GM21576 (cell line): ENCODE measurements at regions not wholly inside any gene's neighbourhood (a gene's known extent, or its start where the extent isn't known, plus 50 kb on each side); places are given as distances from the start of the nearest gene placed in this dataset.
"Not testable (repeated sequence)": the region's sequence is repeated elsewhere in the genome, so short reads cannot be mapped to it uniquely, and the experiment has no call there.

ENCODE experiments used
- ATAC-seq: cut with Tn5 transposase; IDR thresholded peaks from one replicate; pipeline ENCODE4 v1.9.1; 2021; ENCODE audit warnings: mild to moderate bottlenecking, moderate library complexity; ENCODE audit not compliant: unreplicated experiment

DNA sequence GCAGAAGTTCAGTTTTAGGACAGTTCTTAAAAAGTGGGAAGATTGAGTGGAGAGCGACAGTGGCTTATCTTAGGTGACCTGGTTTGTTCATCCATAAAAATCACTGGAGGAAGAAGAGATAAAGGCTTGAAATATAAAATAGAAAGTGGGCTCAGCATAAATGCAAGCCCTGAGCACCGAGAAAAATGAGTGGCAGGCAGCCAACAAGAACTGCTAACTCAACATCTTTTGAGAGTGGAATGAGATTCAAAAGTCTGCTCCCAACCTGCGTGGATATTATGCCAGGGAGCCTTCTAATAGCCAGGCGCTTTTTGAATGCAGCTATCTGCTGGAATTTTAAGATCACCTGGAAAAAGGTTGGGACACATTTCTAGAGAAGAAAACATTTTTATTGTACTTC lies 666.5 kb downstream of the FLRT2 start:
- ATAC-seq: no peak

GRCh38 chr14:86193756-86194155 lies 663.8 kb downstream of the FLRT2 start:
- no peak for ATAC-seq

DNA sequence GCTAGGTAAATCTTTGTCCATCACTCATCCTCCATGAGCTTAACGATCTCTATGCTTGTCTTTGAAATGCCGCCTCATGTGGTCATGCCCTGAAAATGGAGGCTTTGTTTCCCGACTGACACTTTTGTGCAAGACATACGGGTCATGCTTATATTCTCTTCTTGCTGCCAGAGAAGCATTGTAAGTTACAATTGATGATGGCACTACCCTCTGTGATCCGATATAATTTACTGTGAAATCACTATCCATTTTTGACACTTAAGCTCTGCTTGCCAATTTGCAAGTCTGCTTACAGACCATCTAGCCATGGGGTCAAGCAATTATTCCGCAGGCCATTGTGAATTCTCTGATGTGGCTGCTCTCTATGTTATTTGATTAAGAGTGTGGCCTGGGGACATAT lies 650.0 kb downstream of the FLRT2 start:
- no peak for ATAC-seq

DNA sequence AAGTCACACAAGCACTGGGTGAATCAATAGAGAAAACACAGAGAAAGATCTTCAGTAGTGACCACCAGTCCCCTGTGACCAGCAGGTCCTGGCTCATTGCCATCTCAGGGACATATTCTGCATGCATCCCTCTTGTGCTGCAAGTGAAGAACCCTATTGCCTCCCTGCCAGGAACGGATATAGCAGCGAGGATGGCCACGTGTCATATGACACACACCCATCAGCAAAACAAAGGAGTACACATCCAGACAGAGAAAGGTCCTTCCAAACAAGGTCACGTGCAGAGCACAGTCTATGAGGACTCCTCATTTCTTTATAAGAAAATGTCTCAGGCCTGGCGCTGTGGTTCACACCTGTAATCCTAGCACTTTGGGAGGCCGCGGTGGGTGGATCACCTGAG lies 638.4 kb downstream of the FLRT2 start:
- no peak for ATAC-seq

- ATAC-seq: no peak
Observed at GRCh38 chr14:86166541-86166940, 636.6 kb downstream of the FLRT2 start.

DNA sequence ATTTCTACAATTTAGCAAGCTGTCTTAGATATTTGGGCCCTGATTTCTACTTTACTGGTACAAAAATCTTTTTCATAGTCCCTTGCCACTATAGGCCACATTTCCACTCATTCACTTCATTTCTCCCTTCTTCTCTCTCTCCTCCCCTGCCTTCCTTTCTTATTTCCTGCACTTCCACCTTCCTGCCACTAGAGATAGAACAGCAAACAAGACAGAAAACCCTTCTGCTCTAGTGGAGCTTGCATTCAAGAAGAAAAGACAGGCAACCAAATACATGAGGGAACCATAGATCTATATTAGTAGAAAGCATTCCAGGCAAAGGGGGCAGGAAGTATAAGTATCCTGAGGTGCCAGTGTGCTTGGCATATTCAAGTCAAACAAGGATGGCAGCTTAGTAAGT lies 623.5 kb downstream of the FLRT2 start:
- ATAC-seq: no peak

DNA sequence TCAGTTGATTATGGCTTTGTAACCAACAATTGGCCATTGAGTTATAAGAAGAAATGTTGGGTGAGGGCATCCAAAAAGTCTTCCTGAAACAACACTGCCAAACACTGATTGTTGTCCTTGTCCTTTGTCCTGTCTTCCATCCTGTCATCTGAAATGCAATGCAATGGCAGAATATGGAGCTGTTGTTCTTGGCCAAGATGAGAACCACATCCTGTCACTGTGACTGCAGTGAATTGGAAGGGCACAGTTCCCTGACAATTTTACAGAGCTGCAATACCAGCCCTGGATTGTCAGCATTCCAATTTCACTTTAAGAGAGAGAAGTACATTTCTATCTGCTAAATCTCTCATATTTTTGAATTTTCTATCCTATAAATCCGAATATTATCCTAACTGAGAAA lies 613.3 kb downstream of the FLRT2 start:
- no peak for ATAC-seq

DNA sequence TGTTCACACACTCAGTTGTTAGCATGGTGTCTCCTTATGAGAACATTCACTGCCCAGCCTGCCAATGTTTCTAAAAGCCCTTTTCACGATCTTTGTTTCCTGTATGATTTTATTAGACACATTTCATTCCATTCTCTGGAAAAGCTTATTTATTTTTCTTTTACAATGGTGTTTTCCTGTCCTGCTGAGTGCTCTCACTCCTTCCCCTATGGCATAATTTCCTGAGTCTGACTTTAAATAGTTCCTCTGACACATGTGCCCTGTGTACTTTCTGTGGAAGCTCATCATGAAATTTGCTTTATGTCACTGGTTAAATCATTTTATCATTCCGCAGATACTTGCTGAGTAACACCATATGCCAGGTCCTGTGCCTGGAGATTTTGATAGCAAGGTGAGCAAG lies 612.0 kb downstream of the FLRT2 start:
- no peak for ATAC-seq

DNA sequence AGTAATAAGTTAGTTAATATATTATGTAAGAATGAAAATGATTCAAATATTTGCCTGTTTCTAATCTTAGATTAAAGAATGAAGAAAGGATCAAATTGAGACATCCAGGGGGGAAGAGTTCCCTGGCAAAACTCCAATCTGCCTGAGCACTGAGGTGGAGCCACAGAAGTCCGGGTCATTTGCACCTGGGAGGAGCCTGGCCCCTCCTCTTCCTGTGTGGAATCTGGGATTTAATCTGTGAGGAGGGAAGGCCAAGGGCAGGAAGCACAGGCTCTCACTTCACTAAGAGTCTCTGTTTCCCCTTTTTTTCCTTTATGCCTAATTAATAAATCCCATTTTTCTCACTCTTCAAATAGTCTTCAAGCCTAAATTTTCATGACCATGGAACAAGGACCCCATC lies 599.5 kb downstream of the FLRT2 start:
- no peak for ATAC-seq

DNA sequence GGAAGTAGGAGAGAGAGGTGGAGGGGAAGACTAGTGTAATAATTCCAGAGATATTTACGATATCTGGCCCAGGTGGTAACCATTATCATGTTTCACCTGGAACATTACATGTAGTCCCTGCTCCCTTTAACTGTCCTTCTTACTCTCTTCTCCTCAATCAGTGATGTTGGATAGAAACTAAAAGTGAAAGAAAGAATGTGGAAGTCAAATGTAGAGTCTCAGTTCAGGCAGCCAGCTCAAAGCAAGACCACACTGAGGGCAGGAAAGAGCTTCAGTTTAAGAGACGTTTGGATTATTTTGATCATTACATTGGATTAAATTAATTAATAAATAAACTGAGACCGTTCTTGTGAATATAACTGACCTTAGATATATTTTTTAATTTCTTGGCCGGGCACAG lies 594.4 kb downstream of the FLRT2 start:
- ATAC-seq: no peak

DNA sequence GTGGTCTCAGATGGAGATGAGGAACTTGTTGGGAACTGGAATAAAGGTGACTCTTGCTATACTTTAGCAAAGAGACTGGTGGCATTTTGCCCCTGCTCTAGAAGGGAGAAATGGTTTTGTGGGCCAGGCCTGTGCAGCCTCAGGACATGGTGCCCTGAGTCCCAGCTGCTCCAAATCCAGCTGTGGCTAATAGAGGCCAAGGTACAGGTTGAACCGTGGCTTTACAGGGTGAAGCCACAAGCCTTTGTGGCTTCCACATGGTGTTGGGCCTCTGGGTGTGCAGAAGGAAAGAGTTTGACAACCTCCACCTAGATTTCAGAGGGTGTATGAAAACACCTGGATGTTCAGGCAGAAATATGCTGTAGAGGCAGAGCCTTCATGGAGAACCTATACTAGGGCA lies 586.0 kb downstream of the FLRT2 start:
- no peak for ATAC-seq

DNA sequence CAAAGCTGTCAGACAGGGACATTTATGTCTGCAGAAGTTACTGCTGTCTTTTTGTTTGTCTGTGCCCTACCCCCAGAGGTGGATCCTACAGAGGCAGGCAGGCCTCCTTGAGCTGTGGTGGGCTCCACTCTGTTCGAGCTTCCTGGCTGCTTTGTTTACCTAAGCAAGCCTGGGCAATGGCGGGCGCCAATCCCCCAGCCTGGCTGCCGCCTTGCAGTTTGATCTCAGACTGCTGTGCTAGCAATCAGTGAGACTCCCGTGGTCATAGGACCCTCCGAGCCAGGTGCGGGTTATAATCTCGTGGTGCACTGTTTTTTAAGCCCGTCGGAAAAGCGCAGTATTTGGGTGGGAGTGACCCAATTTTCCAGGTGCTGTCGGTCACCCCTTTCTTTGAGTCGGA lies 580.9 kb downstream of the FLRT2 start:
- not testable (repeated sequence) for ATAC-seq

- no peak for ATAC-seq
Observed at GRCh38 chr14:86104691-86105265, 574.8 kb downstream of the FLRT2 start.

GRCh38 chr14:86094512-86094911 lies 564.6 kb downstream of the FLRT2 start:
- ATAC-seq: no peak

DNA sequence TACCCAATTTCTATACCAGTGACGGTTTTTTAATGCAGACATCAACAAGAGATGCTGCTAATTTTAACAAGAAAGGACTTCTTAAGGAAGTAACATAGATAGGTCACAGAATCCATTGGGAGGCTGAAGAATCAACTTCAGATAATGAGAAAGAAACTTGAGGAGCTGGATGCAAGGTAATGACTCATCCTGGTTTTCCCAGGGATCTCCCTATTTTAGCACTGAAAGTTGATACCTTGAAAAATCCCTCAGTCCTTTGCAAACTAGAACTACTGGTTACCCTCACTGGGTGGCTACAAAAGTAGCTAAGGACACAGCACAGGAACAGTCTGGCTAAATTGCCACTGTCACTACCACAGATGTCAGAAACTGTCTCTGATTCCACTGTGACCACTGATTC lies 561.9 kb downstream of the FLRT2 start:
- ATAC-seq: no peak

- no peak for ATAC-seq
Observed at GRCh38 chr14:86088156-86088555, 558.2 kb downstream of the FLRT2 start.

DNA sequence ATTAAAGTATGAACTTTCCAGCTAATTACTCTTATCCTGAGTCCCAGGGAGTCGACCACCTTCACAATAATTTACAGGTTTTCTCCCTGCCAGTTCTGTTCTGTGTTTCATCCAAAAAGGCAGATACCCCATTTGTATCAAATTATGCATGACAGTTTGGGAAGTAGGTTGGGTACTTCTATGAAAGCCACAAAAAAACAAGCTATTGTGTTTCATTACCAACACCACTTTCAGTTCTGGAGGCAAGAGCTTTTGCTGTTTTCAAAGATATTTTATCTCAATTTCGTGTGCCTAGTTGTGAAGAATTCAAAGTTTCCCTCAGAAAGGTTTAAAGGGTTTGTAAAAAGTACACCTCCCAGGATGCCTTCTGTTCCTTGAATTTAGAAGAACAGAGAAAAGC lies 557.4 kb downstream of the FLRT2 start:
- ATAC-seq: no peak

- ATAC-seq: no peak
Observed at GRCh38 chr14:86086962-86087361, 557.0 kb downstream of the FLRT2 start.

GRCh38 chr14:86084097-86084496 lies 554.2 kb downstream of the FLRT2 start:
- ATAC-seq: no peak

DNA sequence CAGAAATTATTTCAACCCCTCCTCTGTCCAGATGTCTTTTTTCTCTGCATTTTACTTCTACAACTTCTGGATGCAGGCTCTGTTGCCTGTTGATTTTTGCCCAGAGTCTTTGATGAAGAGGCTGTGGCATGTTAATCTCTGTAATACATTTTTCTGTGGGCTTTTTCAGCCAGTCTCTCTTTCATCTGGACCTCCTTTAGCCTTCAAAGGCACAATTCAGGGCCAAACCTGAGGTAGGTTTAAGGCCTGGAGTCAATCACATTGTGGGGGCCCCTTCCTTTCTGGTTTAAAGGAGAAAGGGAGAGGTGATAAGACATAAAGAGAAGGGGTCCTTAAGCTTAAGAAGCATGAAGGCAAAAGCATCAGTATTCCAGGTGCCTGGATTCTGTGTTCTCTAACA lies 553.7 kb downstream of the FLRT2 start:
- no peak for ATAC-seq

DNA sequence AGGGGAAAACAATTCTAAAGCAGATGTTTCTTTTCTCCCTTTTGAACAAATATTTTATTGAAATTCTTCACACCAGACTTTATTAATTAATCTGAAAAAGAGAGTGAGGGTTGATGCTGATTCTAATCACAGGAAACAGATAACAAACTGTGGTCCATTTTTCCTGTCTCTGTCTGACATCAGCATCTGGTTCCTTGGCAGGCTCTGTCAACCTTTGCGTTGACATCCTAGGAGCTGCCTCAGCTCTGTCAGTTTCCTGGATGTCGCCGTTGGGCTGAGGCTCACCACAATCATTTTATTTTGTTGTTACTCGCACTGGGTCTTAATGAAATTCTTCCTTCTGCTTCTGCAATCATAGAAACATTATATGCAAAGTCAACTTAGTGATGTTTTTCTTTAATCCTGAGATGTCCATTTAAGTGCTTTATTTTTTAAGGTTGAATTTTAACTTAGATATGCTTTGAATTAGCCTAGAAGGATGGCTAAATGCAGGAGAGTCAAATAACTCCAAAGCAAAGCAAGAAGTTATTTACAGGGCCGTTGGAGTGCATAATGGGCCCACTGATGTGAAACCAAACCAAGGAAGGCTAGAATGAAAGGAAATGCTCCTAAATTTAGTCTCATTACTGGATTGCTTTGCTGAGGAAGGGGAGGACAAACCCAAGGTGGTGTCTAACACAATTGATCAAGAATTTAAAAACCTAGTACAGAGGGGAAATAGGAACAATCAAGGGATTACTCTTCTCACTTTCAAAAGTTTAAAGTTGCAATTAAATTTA lies 542.4 kb downstream of the FLRT2 start:
- ATAC-seq: no peak

- no peak for ATAC-seq
Observed at GRCh38 chr14:86066651-86067050, 536.7 kb downstream of the FLRT2 start.

- no peak for ATAC-seq
Observed at GRCh38 chr14:86065407-86065806, 535.5 kb downstream of the FLRT2 start.
